ENCODE measurements at regions not wholly inside any gene's neighbourhood (a gene's known extent, or its start where the extent isn't known, plus 50 kb on each side); places are given as distances from the start of the nearest gene placed in this dataset.

- TF ChIP-seq CTCF (conservative IDR thresholded peaks at IDR 0.05; ENCODE audit: low read depth, low read length): no peak
- TF ChIP-seq EZH2phosphoT487 (IDR thresholded peaks at IDR 0.05; ENCODE audit: borderline replicate concordance, low read length): no peak
Observed at GRCh38 chr2:116411211-116411610, 1403.3 kb upstream of the DDX18 start.

Data from PC-3 (cell line).